GM21381 (cell line): ENCODE measurements at regions not wholly inside any gene's neighbourhood (a gene's known extent, or its start where the extent isn't known, plus 50 kb on each side); places are given as distances from the start of the nearest gene placed in this dataset.
"Not testable (repeated sequence)": the region's sequence is repeated elsewhere in the genome, so short reads cannot be mapped to it uniquely, and the experiment has no call there.

Experiments
- ATAC-seq: cut with Tn5 transposase; IDR thresholded peaks from one replicate; pipeline ENCODE4 v1.9.1; 2021; ENCODE audit warnings: mild to moderate bottlenecking, moderate library complexity; ENCODE audit not compliant: unreplicated experiment

DNA sequence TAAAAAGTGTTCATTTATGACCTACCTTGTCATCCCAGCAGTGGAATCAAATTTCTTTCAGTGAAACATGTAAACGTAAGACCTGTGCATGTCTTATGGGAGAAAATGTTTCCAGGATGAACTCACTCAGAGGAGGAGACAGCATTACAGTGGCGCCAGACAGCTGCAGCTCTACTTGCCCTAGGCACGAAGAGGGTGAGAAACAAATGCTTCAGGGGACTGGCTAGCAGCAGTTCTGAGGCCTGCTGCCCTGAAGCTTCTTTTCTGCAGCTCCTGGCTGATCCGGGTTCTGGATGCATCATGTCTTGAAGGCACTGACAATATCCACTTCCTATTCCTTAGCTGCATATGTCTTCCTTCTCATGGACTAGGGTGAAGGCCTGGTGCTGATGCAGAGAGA lies 120.2 kb downstream of the QRSL1 start:
- ATAC-seq = no peak

DNA sequence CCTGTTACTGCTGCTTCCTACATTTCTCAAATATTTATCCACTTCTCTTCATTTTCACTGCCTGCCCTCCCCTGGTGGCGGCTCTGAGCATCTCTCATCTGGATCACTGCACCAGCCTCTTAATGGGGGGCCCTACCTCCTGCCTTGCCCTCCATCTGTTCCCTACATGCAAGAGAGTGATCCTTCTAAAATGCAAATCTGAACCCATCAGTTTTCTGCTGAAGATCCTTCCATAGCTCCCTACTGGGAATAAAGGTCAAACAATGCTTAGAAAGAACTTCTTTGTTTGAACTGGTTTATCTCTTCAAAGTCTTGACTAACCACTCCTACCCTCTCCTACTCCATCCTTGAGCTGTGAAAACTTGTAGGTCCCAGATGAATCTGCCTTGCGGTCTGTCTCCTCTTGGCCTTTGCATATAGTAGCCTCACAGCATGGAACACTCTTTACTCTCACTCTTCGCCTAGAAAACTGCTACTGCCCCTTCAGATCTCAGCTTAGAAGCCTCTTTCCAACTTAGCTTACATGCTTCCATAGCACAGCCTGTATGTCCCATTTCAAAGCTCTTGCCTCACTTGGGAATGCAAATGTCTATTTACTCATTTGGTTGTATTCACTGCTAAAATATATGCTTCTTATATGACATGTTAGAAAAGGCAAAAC lies 119.3 kb downstream of the QRSL1 start:
- ATAC-seq = no peak

DNA sequence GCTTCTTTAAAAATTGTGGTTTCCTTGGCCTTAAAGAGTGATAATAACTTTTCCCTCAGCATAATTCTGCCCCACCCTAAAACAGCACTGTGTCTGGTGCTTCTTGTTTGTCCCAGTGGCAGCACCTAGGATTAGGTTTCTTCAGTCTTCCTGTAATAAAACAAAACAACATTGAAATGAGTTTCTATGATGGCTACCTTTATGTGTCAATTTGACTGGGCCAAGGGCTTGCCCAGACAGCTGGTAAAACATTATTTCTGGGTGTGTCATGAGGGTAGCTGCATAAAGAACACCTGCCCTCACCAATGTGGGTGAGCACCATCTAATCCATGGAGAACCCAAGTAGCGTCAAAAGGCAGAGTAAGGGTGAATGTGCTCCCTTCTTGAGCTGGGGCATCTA lies 117.8 kb downstream of the QRSL1 start:
- no peak for ATAC-seq

DNA sequence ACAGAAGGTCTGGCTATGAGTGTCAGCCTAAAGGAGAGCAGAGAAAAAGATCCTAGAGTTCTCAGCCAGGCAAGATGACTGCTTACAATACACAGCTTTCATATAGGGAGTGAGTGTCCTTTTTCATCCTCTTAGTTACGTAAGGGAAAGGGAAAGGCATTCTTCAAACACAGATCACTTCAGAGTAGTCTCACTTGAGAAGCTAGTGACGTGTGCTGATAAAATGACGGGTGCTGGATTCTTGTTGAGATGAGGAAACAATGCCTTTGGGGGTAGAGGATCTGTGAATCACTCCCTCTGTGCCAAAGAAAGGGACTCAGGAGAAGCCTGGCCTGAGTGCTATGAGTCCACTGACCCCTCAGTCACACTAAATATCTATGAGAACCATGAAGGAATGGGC lies 117.3 kb downstream of the QRSL1 start:
- no peak for ATAC-seq

DNA sequence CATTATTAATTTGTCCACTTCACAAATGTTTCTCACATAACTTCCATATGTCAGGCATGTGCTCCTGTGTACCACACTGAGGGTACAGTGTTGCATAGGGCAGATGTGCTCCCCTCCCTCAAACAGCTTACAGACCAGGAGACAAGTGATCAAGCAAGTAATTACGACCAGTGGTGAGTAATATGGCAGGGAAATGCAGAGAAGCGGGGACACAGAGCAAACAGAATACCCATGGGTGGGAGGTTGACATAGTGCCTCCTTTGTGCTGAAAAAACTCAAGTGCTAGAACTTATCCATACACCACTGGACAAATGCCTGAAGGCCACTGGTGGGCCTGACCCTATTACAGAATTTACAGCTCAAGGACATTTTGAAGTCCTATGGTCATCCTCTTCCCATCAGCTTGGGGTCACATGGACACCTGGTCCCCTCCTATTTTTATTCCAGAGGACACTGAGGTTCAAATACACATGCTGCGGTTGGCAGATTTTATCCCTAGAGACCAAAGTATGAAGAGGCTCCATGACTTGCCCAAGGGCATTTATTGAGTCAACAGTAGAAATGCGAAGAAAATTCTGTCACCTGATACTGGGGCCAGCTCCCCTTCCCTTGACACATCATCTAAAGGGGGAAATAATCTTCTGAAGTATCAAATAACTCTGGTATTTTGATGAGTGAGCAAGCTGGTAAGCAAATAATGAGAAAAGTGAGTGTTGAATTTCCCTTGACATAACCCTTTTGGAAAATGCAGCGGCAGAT lies 116.6 kb downstream of the QRSL1 start:
- ATAC-seq = no peak

DNA sequence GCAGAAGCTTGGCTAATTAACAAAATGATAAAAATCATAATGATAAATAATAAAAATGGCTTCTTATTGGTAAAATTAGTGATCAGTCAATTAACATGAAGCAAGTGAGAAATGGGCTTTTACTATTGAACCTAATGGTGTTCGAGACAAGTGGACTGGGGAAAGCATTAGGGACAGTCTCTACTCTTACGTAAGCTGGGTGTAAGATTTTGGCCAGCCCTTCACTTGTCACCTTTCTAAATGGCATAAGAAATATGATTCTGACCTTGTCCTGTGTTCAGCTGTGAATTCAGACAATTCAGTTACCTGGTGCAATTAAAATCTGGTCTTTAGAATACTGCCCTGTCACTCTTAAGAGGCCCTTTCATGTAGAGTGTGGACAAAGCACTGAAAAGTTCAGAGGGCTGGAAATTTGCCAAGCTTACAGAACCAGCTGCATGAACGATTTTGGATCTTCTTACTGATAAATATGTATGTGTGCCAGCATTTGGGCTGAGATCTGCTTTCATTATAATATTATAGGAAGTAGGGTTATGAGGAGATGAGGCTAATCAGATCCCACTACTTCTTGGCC lies 115.9 kb downstream of the QRSL1 start:
- ATAC-seq = no peak

DNA sequence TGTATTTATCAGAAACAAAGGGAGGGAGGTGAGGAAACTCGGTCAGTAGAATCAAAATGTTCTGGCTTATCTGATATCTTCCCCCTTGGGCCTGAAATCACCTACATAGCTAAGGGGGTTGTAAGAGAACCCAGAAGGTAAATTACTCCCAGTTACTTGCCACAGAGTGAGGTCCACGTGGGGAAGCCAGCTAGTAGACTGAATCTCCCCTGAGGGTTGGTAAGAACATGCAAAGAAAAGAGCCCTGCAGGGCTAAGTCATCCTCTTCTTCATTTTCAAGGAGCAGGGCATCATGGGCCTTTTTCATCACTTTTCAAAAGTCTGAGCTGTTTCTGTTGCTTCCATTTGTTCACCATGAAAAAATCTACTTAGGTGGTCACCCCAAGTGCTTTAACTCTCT lies 115.4 kb downstream of the QRSL1 start:
- no peak for ATAC-seq

DNA sequence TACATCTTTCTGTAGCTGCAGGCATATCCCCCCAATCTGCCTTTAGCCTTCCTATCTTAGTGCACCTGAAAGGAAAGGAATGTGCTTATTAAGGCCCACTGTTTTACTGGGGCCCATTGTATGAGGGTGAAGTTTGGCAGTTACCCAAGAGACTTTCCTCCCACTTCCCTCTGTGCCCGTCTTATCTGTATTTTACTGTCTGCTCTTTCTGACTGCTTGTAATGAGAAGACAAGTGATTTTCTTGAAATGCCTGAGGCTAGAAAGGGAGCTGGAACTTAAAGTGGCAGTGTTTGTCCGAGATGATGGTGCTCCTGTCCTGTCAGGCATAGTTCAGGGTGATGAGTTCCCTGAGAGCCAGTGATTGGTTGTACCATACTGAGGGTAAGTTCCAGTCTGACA lies 114.7 kb downstream of the QRSL1 start:
- not testable (repeated sequence) for ATAC-seq

DNA sequence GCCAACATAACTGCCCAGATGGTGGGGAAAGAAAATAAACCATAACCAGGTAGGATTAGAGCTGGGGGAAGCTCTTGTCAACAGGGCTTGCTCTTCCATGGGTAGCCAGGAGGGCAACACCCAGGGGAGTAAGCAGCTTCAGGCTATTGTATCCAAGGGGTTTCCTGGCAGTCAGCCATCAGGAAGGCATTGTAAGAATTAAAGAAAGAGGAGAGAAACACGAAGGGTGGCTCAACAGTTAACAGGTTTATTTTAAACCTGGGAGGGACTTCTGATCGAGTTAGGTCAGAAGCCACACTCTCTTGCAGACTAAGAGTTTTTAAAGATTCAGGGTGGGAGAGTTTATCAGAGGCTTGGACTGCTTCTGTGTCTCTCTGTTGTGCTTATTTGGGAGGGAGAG lies 114.2 kb downstream of the QRSL1 start:
- ATAC-seq = no peak

DNA sequence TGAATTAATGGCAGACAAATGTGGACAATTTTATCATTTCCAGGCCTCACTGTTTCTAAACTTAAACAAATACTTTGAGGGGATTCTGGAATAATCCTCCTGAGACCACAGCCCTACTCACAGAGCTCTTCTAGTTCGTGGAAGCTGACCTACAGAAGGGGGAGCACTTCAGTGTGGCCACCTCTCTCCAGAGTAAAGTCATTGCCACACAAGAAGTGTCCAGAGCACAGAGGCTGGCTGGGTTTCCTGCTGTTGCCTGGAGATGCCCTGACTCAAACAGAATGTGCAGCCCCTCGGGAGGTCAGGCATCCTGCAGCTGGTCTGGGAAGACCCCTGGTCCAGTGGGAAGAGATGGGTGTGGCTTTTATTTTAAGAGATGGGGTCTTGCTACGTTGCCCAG lies 110.9 kb downstream of the QRSL1 start:
- ATAC-seq = no peak

DNA sequence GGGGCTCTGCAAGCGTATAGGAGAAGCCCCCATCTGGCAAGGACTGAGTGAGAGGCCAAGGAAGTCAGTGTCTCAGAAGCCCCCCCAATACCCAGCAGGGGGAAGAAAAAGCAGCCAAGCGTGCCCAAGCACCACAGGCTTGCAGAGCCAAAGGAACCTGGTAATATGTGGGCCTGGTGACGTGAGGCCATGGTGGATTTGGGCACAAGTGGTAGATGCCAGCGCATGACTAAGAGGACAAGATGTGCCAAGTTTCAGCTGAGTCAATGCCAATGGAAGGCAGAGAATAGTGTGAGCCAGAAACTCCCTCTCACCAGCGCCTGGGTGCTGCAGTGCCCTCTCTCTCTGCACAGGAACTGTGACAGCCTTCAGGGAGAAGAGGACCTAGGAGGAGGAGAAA lies 110.0 kb downstream of the QRSL1 start:
- ATAC-seq = no peak

DNA sequence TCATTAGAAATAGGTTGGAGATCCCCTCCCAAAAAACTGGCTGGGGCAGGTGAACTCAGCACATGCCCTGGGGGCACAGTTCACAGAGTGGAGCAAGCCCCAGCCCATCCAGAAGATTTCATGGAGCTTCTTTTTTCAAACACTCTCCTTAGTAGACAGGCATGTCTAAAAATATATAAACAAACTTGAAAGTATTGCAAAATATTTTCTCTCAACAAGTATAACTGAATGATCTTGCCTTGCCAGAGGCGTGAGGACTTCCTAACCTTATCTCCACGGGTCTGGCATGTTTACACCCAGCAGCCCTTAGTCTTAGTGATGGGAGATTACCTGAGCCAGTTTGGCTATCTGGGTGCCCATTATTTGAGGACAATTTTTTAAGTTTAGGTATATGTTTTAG lies 107.1 kb downstream of the QRSL1 start:
- no peak for ATAC-seq

DNA sequence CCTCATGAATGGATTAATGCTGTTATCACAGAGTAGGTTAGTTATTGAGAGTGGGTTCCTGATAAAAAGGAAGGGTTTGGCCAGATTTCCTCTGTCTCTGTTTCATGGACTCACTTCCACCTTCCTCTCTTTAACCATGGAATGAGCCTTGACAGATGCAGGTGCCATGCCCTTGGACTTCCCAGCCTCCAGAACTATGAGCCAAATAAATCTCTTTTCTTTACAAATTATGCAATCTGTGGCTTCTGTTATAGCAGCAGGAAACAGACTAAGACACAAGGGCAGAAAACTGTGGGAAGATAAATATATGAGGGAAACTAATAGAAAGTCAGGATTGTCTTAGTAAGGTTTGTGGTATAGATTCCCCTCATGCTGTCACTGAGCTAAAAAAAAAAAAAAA lies 106.5 kb downstream of the QRSL1 start:
- no peak for ATAC-seq

DNA sequence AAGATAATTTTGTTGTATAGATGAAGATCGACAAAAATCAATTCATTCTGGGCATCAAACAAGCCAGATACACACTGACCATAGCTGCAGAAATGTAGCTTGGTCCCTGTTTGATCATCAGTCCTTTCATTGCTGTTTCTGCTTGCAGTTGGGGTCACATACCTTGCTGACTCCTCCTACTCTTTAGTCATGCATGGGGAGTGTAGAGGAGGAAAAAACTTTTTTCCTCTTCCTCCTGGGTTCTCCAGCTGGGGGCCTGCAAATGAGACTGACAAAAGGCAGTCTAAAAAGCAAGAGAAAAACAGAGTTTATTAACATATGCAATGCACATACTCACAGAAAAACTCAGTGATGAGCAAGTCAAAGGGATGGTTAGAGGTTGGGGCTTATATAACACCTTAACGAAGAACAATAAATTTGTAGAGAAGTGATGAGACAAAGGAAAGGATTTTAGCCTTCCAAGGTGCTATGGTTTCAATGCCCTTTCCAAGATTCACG lies 105.8 kb downstream of the QRSL1 start:
- no peak for ATAC-seq

DNA sequence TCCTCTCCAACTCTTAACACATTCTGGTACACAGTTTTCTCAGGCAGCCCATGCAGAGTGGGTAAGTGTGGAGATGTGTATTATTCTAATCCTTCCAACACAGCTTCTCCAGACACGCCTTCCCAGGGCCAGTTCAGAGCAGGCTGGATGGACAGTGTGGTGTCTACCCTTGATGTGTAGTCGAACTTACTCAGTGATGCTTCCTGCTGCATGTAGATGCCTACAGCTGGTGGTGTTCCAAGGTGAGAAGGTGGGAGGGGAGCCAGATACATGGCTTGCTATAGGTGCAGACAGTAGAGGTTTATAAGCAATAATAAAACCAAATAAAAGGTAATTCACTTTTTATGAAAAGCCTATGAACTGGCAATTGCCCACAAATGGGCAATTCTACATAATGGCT lies 104.0 kb downstream of the QRSL1 start:
- ATAC-seq = no peak

DNA sequence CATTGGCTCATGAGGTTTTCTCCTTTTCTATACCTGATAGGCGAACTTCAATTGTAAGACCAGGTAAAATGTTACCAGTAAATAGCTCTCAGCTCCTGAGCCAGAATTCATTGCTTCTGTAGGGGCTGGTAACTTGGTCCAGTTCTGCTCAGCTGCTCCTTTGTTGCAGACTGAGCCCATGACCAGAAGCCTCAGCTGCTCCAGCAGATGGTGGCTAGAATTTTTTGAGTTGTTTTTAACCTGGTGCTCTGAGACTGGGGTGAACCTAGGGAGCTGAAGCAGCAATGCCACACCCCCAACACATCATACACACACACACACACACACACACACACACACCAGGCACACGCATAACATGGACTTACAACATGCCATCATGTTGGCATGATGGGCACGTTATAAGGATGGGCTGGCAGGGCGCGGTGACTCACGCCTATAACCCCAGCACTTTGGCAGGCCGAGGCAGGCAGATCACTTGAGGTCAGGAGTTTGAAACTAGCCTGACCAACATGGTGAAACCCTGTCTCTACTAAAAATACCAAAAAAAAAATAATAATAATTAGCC lies 103.1 kb downstream of the QRSL1 start:
- ATAC-seq = no peak

DNA sequence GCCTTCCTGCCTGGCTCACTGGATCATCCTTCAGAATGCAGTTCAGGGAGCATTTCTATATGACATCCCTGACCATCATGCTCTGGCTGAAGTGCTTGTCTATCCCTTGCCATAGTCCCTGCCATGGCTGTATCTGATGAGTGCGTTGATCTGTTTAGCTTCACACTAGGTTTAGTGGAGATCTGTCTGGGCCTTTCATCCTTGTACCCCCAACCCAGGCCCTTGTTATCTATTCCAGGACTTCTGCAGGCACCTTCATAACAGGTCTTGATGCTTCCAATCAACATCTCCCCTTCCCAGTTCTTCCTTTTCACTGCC lies 102.4 kb downstream of the QRSL1 start:
- ATAC-seq = no peak

DNA sequence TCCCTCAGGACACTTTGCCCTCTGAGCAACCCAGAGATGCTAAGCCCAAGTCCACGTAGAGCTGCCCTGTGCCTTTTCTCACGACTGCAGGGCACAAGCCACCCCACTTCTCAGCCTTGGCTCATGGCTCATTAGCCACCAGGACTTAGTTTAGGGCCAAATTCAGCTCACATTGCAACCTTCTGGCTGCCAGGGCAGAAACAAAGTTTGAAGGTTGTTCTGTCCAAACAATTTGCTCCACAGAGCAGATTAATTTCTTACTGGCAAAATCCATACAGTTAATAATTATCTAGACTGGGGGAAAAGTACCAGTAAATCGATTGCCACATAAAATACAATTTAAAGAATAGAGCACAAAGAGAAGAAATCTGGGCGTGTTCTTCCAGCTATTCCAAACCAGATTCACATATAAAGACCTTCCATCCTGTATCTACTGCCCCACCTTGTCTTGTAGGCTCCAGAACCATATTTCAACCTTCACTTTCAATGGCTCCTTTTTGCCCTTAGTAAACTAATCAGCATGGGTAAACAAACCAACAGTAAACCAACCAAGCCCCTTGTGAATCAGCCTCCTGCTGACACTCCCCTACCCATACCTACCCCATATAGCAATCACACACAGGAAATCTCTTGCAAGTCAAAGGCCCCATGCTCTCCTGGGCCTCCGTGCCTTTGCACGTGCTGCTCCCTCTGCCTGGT lies 101.9 kb downstream of the QRSL1 start:
- ATAC-seq = no peak

DNA sequence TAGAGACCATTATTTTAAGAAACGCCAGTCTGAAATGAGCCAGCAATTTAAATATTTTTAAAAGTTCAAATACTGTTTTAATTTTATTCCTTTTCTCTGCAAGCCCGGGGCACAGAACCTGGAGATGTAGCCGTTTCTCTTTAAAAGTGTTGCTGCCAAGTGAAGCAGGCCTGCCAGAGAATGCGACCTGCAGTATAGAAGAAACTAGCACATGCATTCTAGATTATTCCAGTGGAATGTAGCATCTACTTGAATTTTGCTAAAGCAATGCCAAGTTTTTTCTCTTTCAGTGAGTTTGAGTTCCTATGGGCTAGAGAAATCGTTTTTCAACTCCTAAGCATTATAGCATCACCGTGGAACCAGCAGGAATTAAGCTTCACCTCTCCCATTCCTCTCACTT lies 101.3 kb downstream of the QRSL1 start:
- ATAC-seq = no peak

DNA sequence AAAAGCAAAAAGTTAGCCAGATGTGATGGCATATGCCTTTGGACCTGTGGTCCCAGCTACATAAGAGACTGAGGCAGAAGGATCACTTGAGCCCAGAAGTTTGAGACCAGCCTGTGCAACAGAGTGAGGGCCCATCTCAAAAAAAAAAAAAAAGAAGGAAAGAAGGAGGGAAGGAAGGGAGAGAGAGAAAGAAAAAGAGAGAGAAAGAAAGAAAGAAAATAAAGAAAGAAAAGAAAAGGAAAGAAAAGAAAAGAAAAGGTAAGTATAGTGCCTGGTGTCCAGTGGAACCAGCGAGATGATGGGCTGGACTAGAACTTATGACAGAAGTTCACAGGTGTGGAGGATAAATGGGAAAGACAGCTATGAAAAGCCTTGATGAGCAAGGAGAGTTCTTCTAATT lies 100.9 kb downstream of the QRSL1 start:
- no peak for ATAC-seq

DNA sequence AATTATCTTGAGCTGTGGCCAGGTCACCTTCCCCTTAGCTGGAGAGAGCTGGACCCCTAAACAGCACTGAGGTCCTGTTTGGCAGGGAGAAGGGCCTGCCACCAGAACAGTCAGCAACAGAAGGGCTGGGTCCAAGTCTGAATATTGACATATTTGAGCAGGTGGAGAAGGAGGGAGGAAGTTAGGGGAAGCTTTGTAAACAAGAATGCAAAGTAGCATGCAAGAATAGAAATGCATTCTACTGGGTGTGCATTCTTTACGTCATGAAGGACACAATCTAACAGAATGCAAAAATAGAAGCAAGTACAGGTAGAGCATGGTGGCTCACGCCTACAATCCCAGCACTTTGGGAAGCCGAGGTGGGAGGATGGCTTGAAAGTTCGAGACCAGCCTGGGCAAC lies 100.5 kb downstream of the QRSL1 start:
- ATAC-seq = no peak
